SK-N-SH (cell line): ENCODE measurements at regions not wholly inside any gene's neighbourhood (a gene's known extent, or its start where the extent isn't known, plus 50 kb on each side); places are given as distances from the start of the nearest gene placed in this dataset.
A peak's percentile ranks its signal among the peaks of the same experiment; 100 is the strongest.

Experiments used
- CTCF ChIA-PET: fragments of 300-600, 350-600 bp; formaldehyde crosslinking; extraction: SDS; loops from one replicate; lab custom pipeline; 2021; lab: Yijun Ruan, JAX
- POLR2A ChIA-PET: fragments of 350-600 bp; sonication (Branson Sonifier 250); formaldehyde crosslinking; extraction: SDS; loops from one replicate; lab custom pipeline; 2020; ENCODE audit warnings: antibody characterized with exemption, inconsistent platforms; lab: Yijun Ruan, JAX
- DNase-seq: peaks from one replicate; pipeline ENCODE4 v3.0.0; 2012
- H2AFZ ChIP-seq: fragments of 200-600 bp; sonication (generic); 2 replicates; pipeline ENCODE4 v1.8.1; 2016; ENCODE audit warnings: antibody characterized with exemption, mild to moderate bottlenecking, low read depth
- H3F3A ChIP-seq: fragments of 200-600 bp; sonication (generic); replicated peaks from 2 replicates; pipeline ENCODE3; 2016; ENCODE audit warnings: antibody characterized with exemption, mild to moderate bottlenecking; ENCODE audit not compliant: insufficient read depth
- H3K27ac ChIP-seq, 2 experiments: fragments of 200-500 bp in 1 of 2; fragments of 200-600 bp in 1 of 2; sonication (Bioruptor generic) in 1 of 2; sonication (generic), shearing (Covaris generic) in 1 of 2; 2 replicates each; pipeline versions ENCODE4 v1.5.1 to v1.6.1; 2014 to 2016; ENCODE audit warnings: low read depth in 2 of 2, inconsistent platforms in 1 of 2, low read length in 1 of 2, mild to moderate bottlenecking in 1 of 2, mixed read lengths in 1 of 2
- H3K27me3 ChIP-seq: fragments of 200-600 bp; sonication (generic), shearing (Covaris generic); 2 replicates; pipeline ENCODE4 v1.6.1; 2016; ENCODE audit warnings: mixed run types; ENCODE audit not compliant: insufficient read depth
- H3K36me3 ChIP-seq, 2 experiments: fragments of 200-500 bp in 1 of 2; fragments of 200-600 bp in 1 of 2; sonication (Bioruptor generic) in 1 of 2; sonication (generic) in 1 of 2; replicated peaks in 1 of 2; 2 replicates each; pipeline versions ENCODE3 to v1.5.1; 2014 to 2016; ENCODE audit warnings: low read length in 1 of 2, mild to moderate bottlenecking in 1 of 2; ENCODE audit not compliant: insufficient read depth in 2 of 2, control insufficient read depth in 1 of 2
- H3K4me1 ChIP-seq, 2 experiments: fragments of 200-500 bp in 1 of 2; fragments of 200-600 bp in 1 of 2; sonication (Bioruptor generic) in 1 of 2; sonication (generic), shearing (Covaris generic) in 1 of 2; 2 replicates each; pipeline versions ENCODE4 v1.5.1 to v1.6.1; 2014 to 2016; ENCODE audit warnings: low read depth in 1 of 2, low read length in 1 of 2, mixed run types in 1 of 2; ENCODE audit not compliant: insufficient read depth in 2 of 2, control insufficient read depth in 1 of 2
- H3K4me2 ChIP-seq: fragments of 200-600 bp; sonication (generic), shearing (Covaris generic); 2 replicates; pipeline ENCODE4 v1.6.1; 2017; ENCODE audit warnings: mixed run types
- H3K4me3 ChIP-seq, 2 experiments: fragments of 200-500 bp in 1 of 2; fragments of 200-600 bp in 1 of 2; sonication (Bioruptor generic) in 1 of 2; sonication (generic), shearing (Covaris generic) in 1 of 2; 2 replicates each; pipeline versions ENCODE4 v1.5.1 to v1.8.1; 2014 to 2016; ENCODE audit warnings: low read depth in 2 of 2, inconsistent platforms in 1 of 2, low read length in 1 of 2, mild to moderate bottlenecking in 1 of 2, mixed read lengths in 1 of 2, moderate library complexity in 1 of 2
- H3K79me2 ChIP-seq: fragments of 200-600 bp; sonication (generic); 2 replicates; pipeline ENCODE4 v1.8.1; 2017; ENCODE audit warnings: mild to moderate bottlenecking; ENCODE audit not compliant: insufficient read depth
- H3K9ac ChIP-seq: fragments of 200-600 bp; sonication (generic); 2 replicates; pipeline ENCODE4 v1.6.1; 2017; ENCODE audit warnings: mixed run types
- H3K9me2 ChIP-seq: fragments of 200-600 bp; sonication (generic); 2 replicates; pipeline ENCODE4 v1.6.1; 2017; ENCODE audit warnings: mixed run types
- H3K9me3 ChIP-seq: fragments of 200-600 bp; sonication (generic); 2 replicates; pipeline ENCODE4 v1.6.1; 2017; ENCODE audit warnings: mixed run types, mild to moderate bottlenecking, moderate library complexity
- H4K20me1 ChIP-seq: fragments of 200-600 bp; sonication (generic); 2 replicates; pipeline ENCODE4 v1.6.1; 2017; ENCODE audit warnings: mild to moderate bottlenecking, mixed run types; ENCODE audit not compliant: insufficient read depth
- CHD2 ChIP-seq: fragments of 150-350 bp; IDR thresholded peaks from 2 replicates; pipeline ENCODE4 v1.6.1; 2018; ENCODE audit warnings: low read length; ENCODE audit not compliant: partially characterized antibody
- ELF1 ChIP-seq: IDR thresholded peaks from 2 replicates; pipeline ENCODE4 v1.4.0; 2012
- EP300 ChIP-seq, 2 experiments: IDR thresholded peaks; 2 replicates each; pipeline versions ENCODE4 v1.4.0 to v1.6.1; 2012; ENCODE audit warnings: borderline replicate concordance in 1 of 2, low read depth in 1 of 2, low read length in 1 of 2
- FOSL2 ChIP-seq: IDR thresholded peaks from 2 replicates; pipeline ENCODE4 v1.4.0; 2012; ENCODE audit warnings: low read depth, mild to moderate bottlenecking, moderate library complexity, borderline replicate concordance
- FOXJ3 ChIP-seq: sonication (generic); formaldehyde crosslinking; IDR thresholded peaks from 2 replicates; pipeline ENCODE4 v1.5.1; 2020; ENCODE audit warnings: mild to moderate bottlenecking, missing genetic modification reagents
- FOXM1 ChIP-seq: IDR thresholded peaks from 2 replicates; pipeline ENCODE4 v1.4.0; 2012; ENCODE audit warnings: low read depth, mild to moderate bottlenecking
- GATA2 ChIP-seq: sonication (generic); formaldehyde crosslinking; IDR thresholded peaks from 2 replicates; pipeline ENCODE4 v1.5.0; 2020; ENCODE audit warnings: mild to moderate bottlenecking, missing genetic modification reagents
- JUND ChIP-seq: IDR thresholded peaks from 2 replicates; pipeline ENCODE4 v1.4.0; 2012
- MEF2A ChIP-seq: IDR thresholded peaks from 2 replicates; pipeline ENCODE4 v1.4.0; 2012; ENCODE audit warnings: low read depth, borderline replicate concordance
- NFIC ChIP-seq: IDR thresholded peaks from 2 replicates; pipeline ENCODE4 v1.4.0; 2012; ENCODE audit warnings: borderline replicate concordance
- PBX3 ChIP-seq: IDR thresholded peaks from 2 replicates; pipeline ENCODE4; 2012
- POLR2AphosphoS5 ChIP-seq: IDR thresholded peaks from 2 replicates; pipeline ENCODE4 v1.6.1; 2012; ENCODE audit warnings: low read depth, low read length
- RAD21 ChIP-seq: IDR thresholded peaks from 2 replicates; pipeline ENCODE4 v1.6.1; 2012; ENCODE audit warnings: mild to moderate bottlenecking, low read length
- RCOR1 ChIP-seq: fragments of 150-350 bp; IDR thresholded peaks from 2 replicates; pipeline ENCODE4 v1.6.1; 2017; ENCODE audit warnings: antibody characterized with exemption, low read length
- RFX5 ChIP-seq: IDR thresholded peaks from 2 replicates; pipeline ENCODE4 v1.6.1; 2012; ENCODE audit warnings: mild to moderate bottlenecking, improper control_type of control experiment, low read length
- SIN3A ChIP-seq: IDR thresholded peaks from 2 replicates; pipeline ENCODE4 v1.6.1; 2012; ENCODE audit warnings: low read depth, mild to moderate bottlenecking, low read length, moderate library complexity, borderline replicate concordance
- TAF1 ChIP-seq: IDR thresholded peaks from 2 replicates; pipeline ENCODE4 v1.6.1; 2012; ENCODE audit warnings: low read depth, mild to moderate bottlenecking, low read length, moderate library complexity, borderline replicate concordance
- TCF12 ChIP-seq: IDR thresholded peaks from 2 replicates; pipeline ENCODE4 v1.4.0; 2012
- USF1 ChIP-seq: IDR thresholded peaks from 2 replicates; pipeline ENCODE4 v1.4.0; 2012; ENCODE audit warnings: low read depth, borderline replicate concordance
- USF2 ChIP-seq: fragments of 150-350 bp; IDR thresholded peaks from 2 replicates; pipeline ENCODE4 v1.6.1; 2017; ENCODE audit warnings: antibody characterized with exemption, low read length, low read depth, borderline replicate concordance
- WGBS: methylation state at CpG from one replicate; pipeline ENCODE4 v1.1.6; 2017; ENCODE audit warnings: low lambda C conversion rate; 5-methylcytosine and 5-hydroxymethylcytosine counted together
- TF ChIP-seq, protein P1 (sequence below): fragments of 150-350 bp; IDR thresholded peaks from 2 replicates; pipeline ENCODE4 v1.6.1; 2016; ENCODE audit warnings: mild to moderate bottlenecking, low read depth, low read length
- TF ChIP-seq, protein P2 (sequence below): IDR thresholded peaks from 2 replicates; pipeline ENCODE4 v1.6.1; 2012; ENCODE audit warnings: mild to moderate bottlenecking, low read depth, low read length, moderate library complexity

GRCh38 chr14:100438678-100439592 is 115.8 kb downstream of the SLC25A47 start:
- H3F3A ChIP-seq: peaks cover 9% of the 10 kb centered on the region
- no peak overlapping the region for H2AFZ ChIP-seq
- H3K4me2 ChIP-seq: 0 out of 2 replicates have a peak overlapping the region, but pooled peaks have one; percentile 41
- no peaks in the 10 kb centered on the region for H3K9me2 ChIP-seq
- no peaks in the 10 kb centered on the region for H3K79me2 ChIP-seq
- H3K4me1 ChIP-seq: peaks cover 32 to 91% of the 10 kb centered on the region in 2 experiments
- CTCF ChIA-PET: interaction anchor here (0.6 to 15.3 kb wide), 30 partner anchors 14 to 1223 kb away, joined by 3 to 236 read pairs (median 5); partner anchors contain the start of gene RTL1
- POLR2A ChIA-PET: interaction anchor here (0.7 to 7.1 kb wide), 20 partner anchors 14 to 466 kb away, joined by 3 to 91 read pairs (median 4); partner anchors contain the start of gene RTL1
- DNase-seq: no peak
- H3K27me3 ChIP-seq: no peaks in the 10 kb centered on the region
- H3K36me3 ChIP-seq: no peaks in the 10 kb centered on the region
- H3K9me3 ChIP-seq: no peaks in the 10 kb centered on the region
- no peaks in the 10 kb centered on the region; the same call in 1 of the 2 replicates for H4K20me1 ChIP-seq
- WGBS: 17% methylated on average over 6 of the region's 10 CpGs
- TF ChIP-seq, protein P1, sequence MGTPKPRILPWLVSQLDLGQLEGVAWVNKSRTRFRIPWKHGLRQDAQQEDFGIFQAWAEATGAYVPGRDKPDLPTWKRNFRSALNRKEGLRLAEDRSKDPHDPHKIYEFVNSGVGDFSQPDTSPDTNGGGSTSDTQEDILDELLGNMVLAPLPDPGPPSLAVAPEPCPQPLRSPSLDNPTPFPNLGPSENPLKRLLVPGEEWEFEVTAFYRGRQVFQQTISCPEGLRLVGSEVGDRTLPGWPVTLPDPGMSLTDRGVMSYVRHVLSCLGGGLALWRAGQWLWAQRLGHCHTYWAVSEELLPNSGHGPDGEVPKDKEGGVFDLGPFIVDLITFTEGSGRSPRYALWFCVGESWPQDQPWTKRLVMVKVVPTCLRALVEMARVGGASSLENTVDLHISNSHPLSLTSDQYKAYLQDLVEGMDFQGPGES: no peak
- 0 out of 2 replicates have a peak, but pooled peaks have one; percentile 36 for TF ChIP-seq RCOR1
- no peak for TF ChIP-seq USF2
- peak; percentile 90 for TF ChIP-seq PBX3
- TF ChIP-seq ELF1: no peak
- no peak for TF ChIP-seq TAF1
- peak; percentile 18; the same call in 1 of the 2 replicates for TF ChIP-seq POLR2AphosphoS5
- no peak for TF ChIP-seq RAD21
- TF ChIP-seq FOXM1: no peak
- no peak for TF ChIP-seq SIN3A
- no peak for TF ChIP-seq CHD2
- TF ChIP-seq RFX5: no peak
- peak; percentile 65 to 81; a peak in 3 of 4 replicates for TF ChIP-seq EP300 (IDR thresholded peaks at IDR 0.05; ENCODE audit: borderline replicate concordance in 1 of 2, low read depth in 1 of 2, low read length in 1 of 2)
- 0 out of 2 replicates have a peak, but pooled peaks have one; percentile 55 for TF ChIP-seq FOXJ3 (CRISPR knock-in tag)
- TF ChIP-seq TCF12: peak; percentile 93
- TF ChIP-seq MEF2A: no peak
- TF ChIP-seq USF1: no peak
- TF ChIP-seq FOSL2: peak; percentile 90
- TF ChIP-seq, protein P2, sequence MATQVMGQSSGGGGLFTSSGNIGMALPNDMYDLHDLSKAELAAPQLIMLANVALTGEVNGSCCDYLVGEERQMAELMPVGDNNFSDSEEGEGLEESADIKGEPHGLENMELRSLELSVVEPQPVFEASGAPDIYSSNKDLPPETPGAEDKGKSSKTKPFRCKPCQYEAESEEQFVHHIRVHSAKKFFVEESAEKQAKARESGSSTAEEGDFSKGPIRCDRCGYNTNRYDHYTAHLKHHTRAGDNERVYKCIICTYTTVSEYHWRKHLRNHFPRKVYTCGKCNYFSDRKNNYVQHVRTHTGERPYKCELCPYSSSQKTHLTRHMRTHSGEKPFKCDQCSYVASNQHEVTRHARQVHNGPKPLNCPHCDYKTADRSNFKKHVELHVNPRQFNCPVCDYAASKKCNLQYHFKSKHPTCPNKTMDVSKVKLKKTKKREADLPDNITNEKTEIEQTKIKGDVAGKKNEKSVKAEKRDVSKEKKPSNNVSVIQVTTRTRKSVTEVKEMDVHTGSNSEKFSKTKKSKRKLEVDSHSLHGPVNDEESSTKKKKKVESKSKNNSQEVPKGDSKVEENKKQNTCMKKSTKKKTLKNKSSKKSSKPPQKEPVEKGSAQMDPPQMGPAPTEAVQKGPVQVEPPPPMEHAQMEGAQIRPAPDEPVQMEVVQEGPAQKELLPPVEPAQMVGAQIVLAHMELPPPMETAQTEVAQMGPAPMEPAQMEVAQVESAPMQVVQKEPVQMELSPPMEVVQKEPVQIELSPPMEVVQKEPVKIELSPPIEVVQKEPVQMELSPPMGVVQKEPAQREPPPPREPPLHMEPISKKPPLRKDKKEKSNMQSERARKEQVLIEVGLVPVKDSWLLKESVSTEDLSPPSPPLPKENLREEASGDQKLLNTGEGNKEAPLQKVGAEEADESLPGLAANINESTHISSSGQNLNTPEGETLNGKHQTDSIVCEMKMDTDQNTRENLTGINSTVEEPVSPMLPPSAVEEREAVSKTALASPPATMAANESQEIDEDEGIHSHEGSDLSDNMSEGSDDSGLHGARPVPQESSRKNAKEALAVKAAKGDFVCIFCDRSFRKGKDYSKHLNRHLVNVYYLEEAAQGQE: no peak
- peak; percentile 82 for TF ChIP-seq JUND
- TF ChIP-seq NFIC: peak; percentile 61; the same call in 1 of the 2 replicates
- no peak for TF ChIP-seq GATA2 (CRISPR knock-in tag)
- TF ChIP-seq, all 33 proteins: peak for 9
- Histone ChIP-seq H3K4me3 (no peak overlapping the region; a peak in 1 of 4 replicates), H3K9ac (peak overlapping the region; percentile 14; the same call in 1 of the 2 replicates), H3K27ac (peak overlapping the region; percentile 68 to 100)
